ENCODE measurements at regions not wholly inside any gene's neighbourhood (a gene's known extent, or its start where the extent isn't known, plus 50 kb on each side); places are given as distances from the start of the nearest gene placed in this dataset.

GRCh38 chr1:86227026-86227425 lies 70.5 kb upstream of the COL24A1 start:
- H3K36me3 ChIP-seq, result no peaks in the 10 kb centered on the region
- no peaks in the 10 kb centered on the region for H3K27me3 ChIP-seq
- TF ChIP-seq EP300 (IDR thresholded peaks at IDR 0.05) (no peak), CTCF (IDR thresholded peaks at IDR 0.05) (no peak), POLR2A (IDR thresholded peaks at IDR 0.05) (no peak), POLR2AphosphoS5 (IDR thresholded peaks at IDR 0.05) (no peak)
- H3K27ac ChIP-seq, result no peak overlapping the region
- no peak overlapping the region for H3K4me3 ChIP-seq
- 49 to 57% methylated on average over 1 of the region's 1 CpG for WGBS, 2 donors
- H3K4me1 ChIP-seq, result no peaks in the 10 kb centered on the region
- no peak for DNase-seq
- intact Hi-C loops (cut with DNase I), result no loop called here
- H3K9me3 ChIP-seq, result no peaks in the 10 kb centered on the region

GRCh38 chr1:86226204-86226603 lies 69.6 kb upstream of the COL24A1 start:
- Histone ChIP-seq H3K9me3 (no peaks in the 10 kb centered on the region), H3K4me3 (no peak overlapping the region), H3K27me3 (no peaks in the 10 kb centered on the region), H3K36me3 (no peaks in the 10 kb centered on the region), H3K27ac (no peak overlapping the region), H3K4me1 (no peaks in the 10 kb centered on the region)
- intact Hi-C loops (cut with DNase I), result no loop called here
- TF ChIP-seq POLR2A (IDR thresholded peaks at IDR 0.05), result no peak
- 82 to 86% methylated on average over 1 of the region's 1 CpG for WGBS, 2 donors
- DNase-seq, result no peak

GRCh38 chr1:86224651-86225310 lies 68.2 kb upstream of the COL24A1 start:
- Histone ChIP-seq H3K4me3 (no peak overlapping the region), H3K27ac (no peak overlapping the region), H3K9me3 (no peaks in the 10 kb centered on the region), H3K27me3 (no peaks in the 10 kb centered on the region), H3K4me1 (no peaks in the 10 kb centered on the region), H3K36me3 (no peaks in the 10 kb centered on the region)
- intact Hi-C loops (cut with DNase I), result no loop called here
- TF ChIP-seq CTCF (IDR thresholded peaks at IDR 0.05) (no peak), POLR2AphosphoS5 (IDR thresholded peaks at IDR 0.05) (no peak), EP300 (IDR thresholded peaks at IDR 0.05) (no peak), POLR2A (IDR thresholded peaks at IDR 0.05) (no peak)
- 79 to 93% methylated on average over 5 of the region's 5 CpGs for WGBS, 2 donors
- DNase-seq, result no peak

GRCh38 chr1:86218859-86219258 lies 62.3 kb upstream of the COL24A1 start:
- H3K4me3 ChIP-seq, result no peak overlapping the region
- H3K27me3 ChIP-seq, result no peaks in the 10 kb centered on the region
- TF ChIP-seq EP300 (IDR thresholded peaks at IDR 0.05) (no peak), CTCF (IDR thresholded peaks at IDR 0.05) (no peak), POLR2A (IDR thresholded peaks at IDR 0.05) (no peak), POLR2AphosphoS5 (IDR thresholded peaks at IDR 0.05) (no peak)
- intact Hi-C loops (cut with DNase I), result no loop called here
- H3K36me3 ChIP-seq, result no peaks in the 10 kb centered on the region
- WGBS, 2 donors, result 42 to 87% methylated on average over 5 of the region's 5 CpGs
- no peaks in the 10 kb centered on the region for H3K9me3 ChIP-seq
- no peak for DNase-seq
- no peak overlapping the region for H3K27ac ChIP-seq
- no peaks in the 10 kb centered on the region for H3K4me1 ChIP-seq

GRCh38 chr1:86214605-86215004 lies 58.0 kb upstream of the COL24A1 start:
- intact Hi-C loops (cut with DNase I), result no loop called here
- TF ChIP-seq CTCF (IDR thresholded peaks at IDR 0.05), result no peak
- no peak for TF ChIP-seq POLR2A (IDR thresholded peaks at IDR 0.05)
- no peak for TF ChIP-seq EP300 (IDR thresholded peaks at IDR 0.05)
- TF ChIP-seq POLR2AphosphoS5 (IDR thresholded peaks at IDR 0.05), result no peak
- no peak overlapping the region for H3K27ac ChIP-seq
- H3K36me3 ChIP-seq, result no peaks in the 10 kb centered on the region
- H3K27me3 ChIP-seq, result no peaks in the 10 kb centered on the region
- peaks cover 0 to 5% (median 0%) of the 10 kb centered on the region in 4 donors for H3K4me1 ChIP-seq
- no peak for DNase-seq
- H3K9me3 ChIP-seq, result no peaks in the 10 kb centered on the region
- H3K4me3 ChIP-seq, result no peak overlapping the region
- WGBS, 2 donors, result 97 to 99% methylated on average over 2 of the region's 2 CpGs
